ENCODE measurements at regions not wholly inside any gene's neighbourhood (a gene's known extent, or its start where the extent isn't known, plus 50 kb on each side); places are given as distances from the start of the nearest gene placed in this dataset.

DNA sequence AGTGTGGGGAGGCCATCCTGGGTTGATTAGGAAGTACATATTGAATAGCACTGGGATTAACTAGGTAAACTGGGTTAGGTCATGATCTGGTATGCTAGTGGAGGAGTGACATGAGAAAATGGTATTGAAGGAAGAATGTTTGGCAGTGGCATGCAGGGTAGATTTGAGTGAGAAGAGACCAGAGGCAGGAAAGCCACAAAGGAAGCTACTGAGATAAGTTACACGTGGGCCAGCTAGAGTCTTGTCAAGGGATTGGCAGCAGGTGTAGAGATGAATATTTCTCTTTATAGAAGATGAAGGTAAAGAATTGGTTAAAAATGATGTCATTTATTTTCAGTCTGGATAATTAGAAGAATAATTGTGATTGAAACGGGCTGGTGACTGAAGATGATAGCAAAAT lies 91.0 kb upstream of the TPRG1 start (continued):
- TF ChIP-seq, protein P1, sequence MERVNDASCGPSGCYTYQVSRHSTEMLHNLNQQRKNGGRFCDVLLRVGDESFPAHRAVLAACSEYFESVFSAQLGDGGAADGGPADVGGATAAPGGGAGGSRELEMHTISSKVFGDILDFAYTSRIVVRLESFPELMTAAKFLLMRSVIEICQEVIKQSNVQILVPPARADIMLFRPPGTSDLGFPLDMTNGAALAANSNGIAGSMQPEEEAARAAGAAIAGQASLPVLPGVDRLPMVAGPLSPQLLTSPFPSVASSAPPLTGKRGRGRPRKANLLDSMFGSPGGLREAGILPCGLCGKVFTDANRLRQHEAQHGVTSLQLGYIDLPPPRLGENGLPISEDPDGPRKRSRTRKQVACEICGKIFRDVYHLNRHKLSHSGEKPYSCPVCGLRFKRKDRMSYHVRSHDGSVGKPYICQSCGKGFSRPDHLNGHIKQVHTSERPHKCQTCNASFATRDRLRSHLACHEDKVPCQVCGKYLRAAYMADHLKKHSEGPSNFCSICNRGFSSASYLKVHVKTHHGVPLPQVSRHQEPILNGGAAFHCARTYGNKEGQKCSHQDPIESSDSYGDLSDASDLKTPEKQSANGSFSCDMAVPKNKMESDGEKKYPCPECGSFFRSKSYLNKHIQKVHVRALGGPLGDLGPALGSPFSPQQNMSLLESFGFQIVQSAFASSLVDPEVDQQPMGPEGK (CRISPR knock-in tag; IDR thresholded peaks at IDR 0.05; ENCODE audit: borderline replicate concordance) = no peak
- no peak for TF ChIP-seq ISL1 (CRISPR knock-in tag; IDR thresholded peaks at IDR 0.05)

DNA sequence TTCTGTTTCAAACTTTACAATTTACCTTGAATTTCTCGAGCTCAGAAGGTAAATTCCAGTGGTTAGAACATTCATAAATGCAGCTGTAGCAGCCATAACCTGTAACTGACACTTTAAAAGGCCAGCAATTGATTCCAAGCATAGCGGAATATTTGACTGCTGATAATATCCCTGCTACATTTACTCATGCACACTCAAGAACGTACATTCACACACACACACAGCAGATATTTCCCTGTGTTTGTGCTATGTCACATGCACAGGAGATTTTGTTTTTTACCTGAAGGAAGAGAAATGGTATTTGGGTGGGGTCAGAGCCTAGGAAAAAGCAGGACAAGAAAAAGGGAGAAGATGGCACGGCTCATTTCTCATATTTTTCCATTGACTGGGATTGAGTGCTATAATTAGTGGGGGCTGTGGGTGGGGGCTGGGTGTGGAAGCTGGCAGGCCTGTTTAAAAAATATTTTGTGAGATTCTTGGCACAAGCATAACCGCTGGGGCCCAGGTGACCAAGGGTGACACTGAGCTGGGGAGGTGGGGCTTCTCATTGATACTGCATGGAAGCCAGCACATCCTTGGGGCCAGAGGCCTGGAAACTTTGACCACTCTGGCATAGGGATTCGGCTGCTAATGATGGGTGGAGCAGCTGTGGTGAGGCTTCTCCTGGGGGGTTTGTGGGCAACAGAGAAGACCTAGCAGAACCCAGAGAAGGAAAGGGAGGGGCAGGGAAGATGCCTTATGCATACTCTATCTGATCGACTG lies 88.9 kb upstream of the TPRG1 start:
- TF ChIP-seq PPARA (CRISPR knock-in tag; IDR thresholded peaks at IDR 0.05; ENCODE audit: borderline replicate concordance) (no peak), OSR1 (CRISPR knock-in tag; IDR thresholded peaks at IDR 0.05) (no peak), ZFP30 (CRISPR knock-in tag; IDR thresholded peaks at IDR 0.05) (no peak), ZNF70 (CRISPR knock-in tag; IDR thresholded peaks at IDR 0.05) (no peak), BACH2 (CRISPR knock-in tag; IDR thresholded peaks at IDR 0.05; ENCODE audit: borderline replicate concordance) (no peak), CSDC2 (CRISPR knock-in tag; IDR thresholded peaks at IDR 0.05) (no peak), GLIS3 (CRISPR knock-in tag; IDR thresholded peaks at IDR 0.05) (no peak), SNAI2 (CRISPR knock-in tag; IDR thresholded peaks at IDR 0.05) (no peak), RARB (CRISPR knock-in tag; IDR thresholded peaks at IDR 0.05) (no peak), ZC3H10 (CRISPR knock-in tag; IDR thresholded peaks at IDR 0.05) (no peak), ZFP3 (CRISPR knock-in tag; IDR thresholded peaks at IDR 0.05) (no peak), ARNTL (CRISPR knock-in tag; IDR thresholded peaks at IDR 0.05; ENCODE audit: borderline replicate concordance, low read depth) (no peak)
- TF ChIP-seq, protein P2, sequence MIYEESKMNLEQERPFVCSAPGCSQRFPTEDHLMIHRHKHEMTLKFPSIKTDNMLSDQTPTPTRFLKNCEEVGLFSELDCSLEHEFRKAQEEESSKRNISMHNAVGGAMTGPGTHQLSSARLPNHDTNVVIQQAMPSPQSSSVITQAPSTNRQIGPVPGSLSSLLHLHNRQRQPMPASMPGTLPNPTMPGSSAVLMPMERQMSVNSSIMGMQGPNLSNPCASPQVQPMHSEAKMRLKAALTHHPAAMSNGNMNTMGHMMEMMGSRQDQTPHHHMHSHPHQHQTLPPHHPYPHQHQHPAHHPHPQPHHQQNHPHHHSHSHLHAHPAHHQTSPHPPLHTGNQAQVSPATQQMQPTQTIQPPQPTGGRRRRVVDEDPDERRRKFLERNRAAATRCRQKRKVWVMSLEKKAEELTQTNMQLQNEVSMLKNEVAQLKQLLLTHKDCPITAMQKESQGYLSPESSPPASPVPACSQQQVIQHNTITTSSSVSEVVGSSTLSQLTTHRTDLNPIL (CRISPR knock-in tag; IDR thresholded peaks at IDR 0.05; ENCODE audit: low read depth) = no peak
- TF ChIP-seq, protein P3, sequence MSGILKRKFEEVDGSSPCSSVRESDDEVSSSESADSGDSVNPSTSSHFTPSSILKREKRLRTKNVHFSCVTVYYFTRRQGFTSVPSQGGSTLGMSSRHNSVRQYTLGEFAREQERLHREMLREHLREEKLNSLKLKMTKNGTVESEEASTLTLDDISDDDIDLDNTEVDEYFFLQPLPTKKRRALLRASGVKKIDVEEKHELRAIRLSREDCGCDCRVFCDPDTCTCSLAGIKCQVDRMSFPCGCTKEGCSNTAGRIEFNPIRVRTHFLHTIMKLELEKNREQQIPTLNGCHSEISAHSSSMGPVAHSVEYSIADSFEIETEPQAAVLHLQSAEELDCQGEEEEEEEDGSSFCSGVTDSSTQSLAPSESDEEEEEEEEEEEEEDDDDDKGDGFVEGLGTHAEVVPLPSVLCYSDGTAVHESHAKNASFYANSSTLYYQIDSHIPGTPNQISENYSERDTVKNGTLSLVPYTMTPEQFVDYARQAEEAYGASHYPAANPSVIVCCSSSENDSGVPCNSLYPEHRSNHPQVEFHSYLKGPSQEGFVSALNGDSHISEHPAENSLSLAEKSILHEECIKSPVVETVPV (CRISPR knock-in tag; IDR thresholded peaks at IDR 0.05) = no peak
- TF ChIP-seq, protein P4, sequence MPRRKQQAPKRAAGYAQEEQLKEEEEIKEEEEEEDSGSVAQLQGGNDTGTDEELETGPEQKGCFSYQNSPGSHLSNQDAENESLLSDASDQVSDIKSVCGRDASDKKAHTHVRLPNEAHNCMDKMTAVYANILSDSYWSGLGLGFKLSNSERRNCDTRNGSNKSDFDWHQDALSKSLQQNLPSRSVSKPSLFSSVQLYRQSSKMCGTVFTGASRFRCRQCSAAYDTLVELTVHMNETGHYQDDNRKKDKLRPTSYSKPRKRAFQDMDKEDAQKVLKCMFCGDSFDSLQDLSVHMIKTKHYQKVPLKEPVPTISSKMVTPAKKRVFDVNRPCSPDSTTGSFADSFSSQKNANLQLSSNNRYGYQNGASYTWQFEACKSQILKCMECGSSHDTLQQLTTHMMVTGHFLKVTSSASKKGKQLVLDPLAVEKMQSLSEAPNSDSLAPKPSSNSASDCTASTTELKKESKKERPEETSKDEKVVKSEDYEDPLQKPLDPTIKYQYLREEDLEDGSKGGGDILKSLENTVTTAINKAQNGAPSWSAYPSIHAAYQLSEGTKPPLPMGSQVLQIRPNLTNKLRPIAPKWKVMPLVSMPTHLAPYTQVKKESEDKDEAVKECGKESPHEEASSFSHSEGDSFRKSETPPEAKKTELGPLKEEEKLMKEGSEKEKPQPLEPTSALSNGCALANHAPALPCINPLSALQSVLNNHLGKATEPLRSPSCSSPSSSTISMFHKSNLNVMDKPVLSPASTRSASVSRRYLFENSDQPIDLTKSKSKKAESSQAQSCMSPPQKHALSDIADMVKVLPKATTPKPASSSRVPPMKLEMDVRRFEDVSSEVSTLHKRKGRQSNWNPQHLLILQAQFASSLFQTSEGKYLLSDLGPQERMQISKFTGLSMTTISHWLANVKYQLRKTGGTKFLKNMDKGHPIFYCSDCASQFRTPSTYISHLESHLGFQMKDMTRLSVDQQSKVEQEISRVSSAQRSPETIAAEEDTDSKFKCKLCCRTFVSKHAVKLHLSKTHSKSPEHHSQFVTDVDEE (CRISPR knock-in tag; IDR thresholded peaks at IDR 0.05) = no peak
- ATAC-seq = no peak

DNA sequence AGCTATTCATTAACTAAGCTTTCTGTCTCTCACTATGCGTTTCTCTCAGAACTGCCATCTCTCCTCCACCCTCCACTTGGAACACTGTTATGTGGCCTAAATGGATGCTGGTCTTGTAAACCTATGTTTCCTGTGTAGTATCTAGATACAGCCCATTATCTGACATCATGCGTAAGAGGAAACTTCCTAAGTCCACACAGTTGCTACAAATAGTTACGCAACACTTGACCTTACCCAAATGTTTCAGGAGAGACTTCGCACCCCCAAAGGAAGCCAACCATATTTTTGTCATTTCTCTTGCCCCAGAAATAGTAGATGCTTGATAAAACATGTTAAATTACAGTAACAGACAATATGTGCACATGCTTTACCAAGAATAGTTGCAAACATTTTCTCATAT lies 87.2 kb upstream of the TPRG1 start:
- TF ChIP-seq, protein P2 (CRISPR knock-in tag; IDR thresholded peaks at IDR 0.05; ENCODE audit: low read depth) = no peak
- TF ChIP-seq ISL1 (CRISPR knock-in tag; IDR thresholded peaks at IDR 0.05) (no peak), ZC3H10 (CRISPR knock-in tag; IDR thresholded peaks at IDR 0.05) (no peak), ZNF565 (CRISPR knock-in tag; conservative IDR thresholded peaks at IDR 0.05; ENCODE audit: low read depth) (no peak), ZFP30 (CRISPR knock-in tag; IDR thresholded peaks at IDR 0.05) (no peak), PPARA (CRISPR knock-in tag; IDR thresholded peaks at IDR 0.05; ENCODE audit: borderline replicate concordance) (no peak)
- TF ChIP-seq, protein P1 (CRISPR knock-in tag; IDR thresholded peaks at IDR 0.05; ENCODE audit: borderline replicate concordance) = no peak
- TF ChIP-seq, protein P3 (CRISPR knock-in tag; IDR thresholded peaks at IDR 0.05) = no peak
- ATAC-seq = no peak
